SK-MEL-5 (cell line): ENCODE measurements at regions not wholly inside any gene's neighbourhood (a gene's known extent, or its start where the extent isn't known, plus 50 kb on each side); places are given as distances from the start of the nearest gene placed in this dataset.
A peak's percentile ranks its signal among the peaks of the same experiment; 100 is the strongest.

Experiments used
- DNase-seq: peaks from one replicate; pipeline ENCODE4 v3.0.0-alpha.2; 2016; ENCODE audit warnings: low read depth, low spot score
- in situ Hi-C: cut with HindIII; loops from 2 replicates; pipeline ENCODE4 v1.10.0; 2016; ENCODE audit warnings: low sequenced_read_pairs, high pct_unique_total_duplicates, low pct_unique_long_range_greater_than_20kb

DNA sequence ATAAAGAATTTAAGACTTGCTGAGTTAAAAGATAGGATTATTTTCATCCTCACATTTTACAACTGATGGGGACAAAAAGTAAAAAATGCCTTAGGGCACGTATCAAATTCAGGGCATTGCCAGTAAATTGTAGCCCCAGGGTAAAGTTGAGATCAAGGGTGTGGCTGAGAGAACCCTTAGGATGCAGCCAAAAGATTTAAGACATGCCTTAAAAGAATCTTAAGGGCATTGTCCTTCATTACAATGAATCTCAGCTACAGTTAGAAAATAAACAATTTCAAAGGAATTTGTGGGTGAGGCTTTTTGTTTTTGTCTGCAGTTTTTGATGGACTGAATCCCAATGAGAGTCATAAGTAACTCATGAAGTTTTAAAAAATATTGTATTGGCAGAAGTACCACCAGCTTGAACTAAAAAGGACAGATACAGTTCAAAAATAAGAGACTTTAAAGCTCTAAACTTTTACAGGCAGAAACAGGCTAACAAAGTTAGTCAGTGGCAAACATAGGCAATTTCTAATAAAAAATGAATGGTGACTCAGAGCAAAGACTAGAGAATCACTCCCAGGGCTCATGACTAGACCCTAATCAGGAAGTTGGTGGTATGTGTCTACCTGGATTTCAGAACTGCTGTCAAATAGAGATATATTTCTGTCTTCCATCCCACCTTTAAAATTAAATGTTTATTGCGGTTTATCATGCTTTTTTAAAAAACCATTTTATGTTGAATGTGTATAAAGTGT lies 165.1 kb upstream of the SNX7 start:
- in situ Hi-C loops: no loop called here
- DNase-seq: no peak

DNA sequence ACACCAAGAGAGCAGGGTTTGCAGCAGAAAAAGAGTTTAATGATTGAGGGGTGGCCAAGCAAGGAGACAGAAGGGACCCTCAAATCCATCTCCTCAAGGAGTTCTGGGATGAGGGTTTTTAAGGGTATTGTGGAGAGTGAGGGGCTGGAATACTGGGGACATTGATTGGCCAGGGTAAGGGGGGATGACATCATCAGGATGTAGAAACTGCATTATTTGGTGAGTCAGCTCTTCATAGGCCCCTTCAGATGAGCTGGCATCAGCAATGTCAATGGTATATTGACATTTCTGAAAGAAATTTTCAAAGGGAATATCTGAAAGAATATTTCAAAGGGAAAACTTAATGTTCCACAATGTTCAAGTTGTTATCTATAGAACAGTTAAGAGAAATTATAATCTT lies 168.1 kb upstream of the SNX7 start:
- in situ Hi-C loops: no loop called here
- no peak for DNase-seq

DNA sequence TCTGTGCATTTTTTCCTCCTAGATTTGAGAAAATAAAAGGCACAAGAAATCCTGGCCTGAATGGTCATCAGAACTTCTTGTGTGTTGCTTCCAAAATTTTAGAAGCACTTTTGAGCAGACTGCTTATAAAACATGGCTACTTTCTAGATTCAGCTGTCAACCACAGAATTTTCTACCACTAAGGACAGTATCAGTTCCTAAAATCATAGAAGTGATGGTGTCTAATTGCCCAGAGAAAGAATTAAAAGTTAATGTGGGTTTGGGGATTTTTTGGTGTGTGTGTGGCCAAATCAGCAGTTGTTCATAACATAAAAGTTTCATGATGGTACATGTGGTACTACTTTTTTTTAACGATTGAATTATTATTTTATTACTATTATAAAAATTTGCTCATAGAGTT lies 171.4 kb upstream of the SNX7 start:
- no peak for DNase-seq
- in situ Hi-C loops: no loop called here

DNA sequence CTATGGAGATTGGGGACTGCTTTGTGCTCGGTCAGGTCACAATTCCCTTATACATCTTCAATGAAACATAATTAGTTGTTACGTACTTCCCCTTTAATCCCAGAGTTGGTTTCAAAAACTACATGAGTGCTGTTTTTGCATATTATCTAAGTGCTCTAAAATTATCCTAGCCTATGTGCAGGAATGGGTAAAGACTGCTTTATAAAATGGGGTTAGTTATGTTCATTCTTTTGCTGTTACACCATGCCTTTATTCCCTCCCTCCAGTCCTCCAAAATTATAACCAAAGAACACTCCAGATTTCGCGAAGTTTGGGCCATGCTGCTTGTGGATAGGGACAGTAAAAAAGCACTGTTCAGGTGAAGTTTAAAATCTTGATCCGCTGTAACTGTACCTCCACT lies 173.9 kb upstream of the SNX7 start:
- DNase-seq: no peak
- in situ Hi-C loops: no loop called here

DNA sequence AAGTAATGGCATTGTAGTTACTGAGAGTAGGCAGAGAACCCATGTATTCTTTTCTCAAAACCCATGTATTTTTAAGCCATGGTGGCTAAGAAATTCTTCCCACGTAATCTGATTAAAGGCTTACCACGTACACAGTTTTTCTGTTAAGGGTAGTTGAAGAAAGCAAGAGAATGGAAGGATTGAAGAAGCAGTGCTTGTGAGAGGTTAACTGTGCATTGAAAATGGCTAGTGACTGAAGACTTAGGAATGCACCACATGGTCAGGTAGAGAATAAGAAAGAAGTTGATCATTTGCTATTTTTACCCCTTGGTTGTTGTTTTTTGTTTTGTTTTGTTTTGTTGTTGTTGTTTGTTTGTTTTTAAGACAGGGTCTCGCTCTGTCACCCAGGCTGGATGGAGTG lies 178.9 kb upstream of the SNX7 start:
- DNase-seq: no peak
- in situ Hi-C loops: no loop called here

DNA sequence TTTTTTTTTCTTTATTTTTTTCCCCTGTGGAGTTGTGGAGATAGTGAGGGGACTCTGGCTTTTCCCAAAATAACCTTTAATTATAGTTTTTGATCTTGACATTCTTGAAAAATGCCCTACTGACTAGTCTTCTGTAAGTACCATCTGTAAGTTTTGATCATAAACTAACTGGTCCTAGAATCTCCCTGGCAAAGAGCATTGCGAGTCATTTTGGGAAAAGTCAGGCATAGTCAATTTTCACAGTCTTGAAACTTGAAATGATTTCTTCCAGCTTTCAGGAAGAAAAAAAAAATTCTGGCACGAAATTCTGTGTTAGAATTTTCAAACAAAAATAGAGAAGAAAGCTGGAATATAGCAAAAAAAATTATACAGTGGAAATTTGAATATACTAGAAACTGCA lies 181.2 kb upstream of the SNX7 start:
- in situ Hi-C loops: no loop called here
- DNase-seq: no peak

DNA sequence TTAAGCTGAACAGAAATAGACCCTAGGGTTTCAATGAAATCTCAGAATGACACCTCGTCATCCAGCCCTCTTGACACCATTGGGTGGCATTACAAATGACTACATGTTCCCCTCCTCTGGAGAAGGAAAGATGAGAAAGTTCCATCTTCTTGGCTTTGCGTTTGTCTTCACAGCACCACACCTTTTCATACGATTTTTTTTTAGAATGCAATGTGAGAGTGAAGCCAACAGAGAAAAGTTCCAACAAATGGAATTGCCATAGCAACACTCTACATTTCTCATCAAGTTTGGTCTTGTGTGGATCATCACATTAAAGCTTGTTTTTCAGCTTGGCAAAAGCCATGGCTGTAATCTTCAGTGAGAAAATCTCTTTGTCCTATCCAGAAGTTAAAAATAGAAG lies 183.4 kb upstream of the SNX7 start:
- in situ Hi-C loops: no loop called here
- no peak for DNase-seq

DNA sequence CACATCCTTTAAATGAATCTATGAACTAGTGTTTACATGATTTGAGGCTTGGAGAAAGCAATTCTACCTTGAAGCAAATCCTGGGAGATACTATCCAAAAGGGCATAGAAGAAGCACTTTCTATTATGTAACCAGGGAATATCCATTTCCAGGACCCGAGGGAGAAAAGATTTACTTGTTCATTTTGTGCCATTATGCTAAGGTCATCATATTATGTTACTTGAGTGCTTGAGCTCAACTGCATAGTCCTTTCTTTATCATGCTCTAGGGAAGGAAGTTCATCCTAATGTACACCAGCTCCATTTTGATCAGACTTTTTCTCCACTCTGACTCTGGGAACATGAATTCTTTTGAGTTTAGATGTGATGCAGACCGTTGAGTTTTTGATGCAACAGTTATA lies 188.6 kb upstream of the SNX7 start:
- in situ Hi-C loops: no loop called here
- DNase-seq: no peak

DNA sequence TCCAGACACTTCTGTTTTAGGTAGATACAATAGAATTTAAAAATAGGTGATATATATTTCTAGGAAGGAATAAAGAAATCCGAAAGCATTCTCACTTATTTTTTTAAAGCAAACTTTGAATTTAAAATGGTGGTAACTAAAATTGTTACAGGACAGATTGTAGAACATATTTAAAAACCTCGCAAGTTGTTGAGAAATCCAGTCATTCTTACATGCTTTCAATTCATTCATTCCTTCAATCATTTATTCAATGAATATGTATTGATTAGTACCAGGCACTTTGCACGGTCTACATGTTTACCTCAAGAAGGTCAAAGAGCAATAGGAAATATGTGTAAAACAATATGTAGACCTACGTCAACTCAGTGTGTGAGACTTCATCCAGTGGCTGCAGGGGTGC lies 189.9 kb upstream of the SNX7 start:
- in situ Hi-C loops: no loop called here
- no peak for DNase-seq

DNA sequence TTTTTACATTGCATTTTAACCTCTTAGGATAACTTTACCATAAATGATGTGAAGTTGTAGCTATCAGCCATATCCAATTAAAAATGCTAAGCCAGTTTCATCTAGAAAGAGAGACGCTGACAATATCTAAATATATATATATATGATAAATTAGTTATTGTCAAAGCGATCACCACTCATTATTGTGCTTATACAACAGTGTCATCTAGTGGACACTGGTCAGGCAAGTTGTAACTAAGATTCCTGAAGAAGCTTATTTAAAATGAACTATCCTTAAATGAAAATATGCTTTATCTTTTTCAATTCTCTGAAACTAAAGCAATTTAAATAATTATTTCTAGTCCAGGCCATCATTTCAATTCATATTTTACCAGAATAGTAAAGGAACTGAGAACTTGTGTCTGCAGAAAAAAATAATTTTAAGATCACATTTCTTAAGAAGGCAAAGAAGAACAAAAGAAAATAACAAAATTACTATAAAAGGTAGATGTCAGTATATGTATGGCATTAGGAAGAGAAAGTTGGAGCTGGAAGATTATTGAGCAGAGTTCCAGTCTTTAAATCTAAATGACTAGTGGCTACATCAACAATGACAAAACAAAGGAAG lies 193.3 kb upstream of the SNX7 start:
- in situ Hi-C loops: no loop called here
- peak; percentile 55 for DNase-seq

DNA sequence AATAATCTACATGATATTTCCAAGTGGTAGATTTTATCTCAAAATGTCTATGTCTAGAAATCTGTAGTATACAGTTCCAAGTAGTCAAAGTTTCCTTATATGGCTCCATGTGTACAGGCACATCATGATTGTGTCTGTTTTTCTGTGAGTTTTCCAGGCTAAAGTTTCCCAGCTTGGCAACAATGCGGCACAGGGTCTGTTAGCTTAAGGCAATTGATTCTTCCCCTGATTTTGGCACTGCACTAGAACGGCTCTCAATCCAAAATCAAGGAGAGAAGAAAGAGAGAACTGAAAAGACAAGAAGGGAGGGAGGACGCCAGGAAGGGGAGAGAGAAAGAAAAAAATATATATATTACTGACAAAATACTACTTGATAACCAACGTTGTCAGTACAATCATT lies 193.9 kb upstream of the SNX7 start:
- in situ Hi-C loops: no loop called here
- DNase-seq: no peak

DNA sequence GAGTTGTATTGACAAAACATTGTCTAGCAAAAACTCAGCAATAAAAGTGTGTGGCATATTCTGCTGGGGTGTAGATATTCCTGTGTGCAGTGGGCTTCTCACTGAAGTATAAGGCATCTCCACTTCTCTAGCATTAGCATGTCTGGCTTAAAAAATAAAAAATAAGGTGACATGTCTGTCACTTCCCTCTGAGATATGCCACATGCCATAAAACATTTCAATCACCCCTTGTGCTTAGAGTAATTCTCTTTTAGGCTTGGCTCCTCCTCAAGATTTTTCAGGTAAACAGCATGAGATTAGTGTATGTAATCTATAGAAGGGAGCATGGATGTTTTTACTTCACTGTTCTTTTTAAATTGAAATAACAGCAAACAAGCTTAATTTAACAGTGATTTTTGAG lies 194.4 kb upstream of the SNX7 start:
- no peak for DNase-seq
- in situ Hi-C loops: no loop called here

DNA sequence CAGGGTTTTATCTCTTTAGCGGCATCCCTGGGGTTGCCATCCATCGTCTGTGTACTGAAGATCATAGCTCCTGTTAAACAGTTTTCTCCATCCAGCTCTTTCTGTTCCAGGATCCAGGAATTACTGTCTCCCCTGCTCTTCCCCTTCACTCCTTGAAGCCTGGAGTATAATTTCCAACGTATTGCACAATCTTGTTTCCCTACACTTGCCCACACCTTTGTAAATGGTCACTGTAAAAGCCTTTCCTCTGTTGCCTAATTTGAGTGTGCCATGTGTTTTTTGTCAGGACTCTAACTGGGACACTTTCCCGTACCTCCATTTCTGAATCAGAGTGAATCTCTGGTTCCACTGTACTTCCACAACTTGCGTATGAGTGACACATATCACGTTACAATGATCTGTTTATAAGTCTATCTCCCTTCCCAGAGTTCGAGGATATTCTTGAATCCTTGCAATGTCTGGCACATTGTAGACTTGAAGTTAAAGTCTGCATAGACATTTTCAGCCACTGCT lies 199.6 kb upstream of the SNX7 start:
- in situ Hi-C loops: no loop called here
- no peak for DNase-seq

DNA sequence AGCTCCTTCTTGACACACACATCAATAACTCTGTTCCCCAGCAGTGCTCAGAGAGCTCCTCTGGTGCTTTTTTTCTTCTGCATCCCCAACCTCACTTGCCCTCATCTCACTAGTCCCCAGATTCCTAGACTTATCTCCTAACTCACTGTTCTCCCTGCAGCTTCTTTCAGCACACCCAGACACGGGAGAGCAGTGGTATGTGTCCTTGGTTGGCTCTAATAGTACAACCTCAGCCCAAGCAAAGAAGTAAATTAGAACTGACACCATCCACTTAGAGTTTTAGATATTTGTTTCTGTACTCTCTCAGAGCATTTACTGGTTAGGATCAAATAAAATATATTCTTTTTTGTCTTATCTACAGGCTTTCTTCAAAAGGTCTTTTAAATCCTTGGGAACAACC lies 201.4 kb upstream of the SNX7 start:
- in situ Hi-C loops: no loop called here
- no peak for DNase-seq

DNA sequence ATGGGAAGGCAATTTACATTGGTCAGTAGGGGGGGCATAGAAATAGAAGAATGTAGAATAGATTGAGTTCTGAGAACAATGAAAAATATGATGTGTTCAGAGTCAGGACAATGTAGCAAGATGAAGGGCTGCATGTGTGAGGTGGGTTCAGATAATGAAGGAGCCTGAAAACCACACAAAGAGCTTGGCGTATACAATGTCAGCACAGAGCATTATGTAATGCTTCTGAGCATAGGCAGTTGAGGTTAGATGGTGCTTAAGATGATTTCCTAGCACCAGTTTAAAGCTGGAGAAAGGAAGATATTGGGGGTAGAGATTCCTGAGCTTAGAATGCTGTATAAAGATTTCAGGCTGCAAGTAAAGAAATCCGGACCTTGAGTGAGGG lies 202.0 kb upstream of the SNX7 start:
- in situ Hi-C loops: no loop called here

DNA sequence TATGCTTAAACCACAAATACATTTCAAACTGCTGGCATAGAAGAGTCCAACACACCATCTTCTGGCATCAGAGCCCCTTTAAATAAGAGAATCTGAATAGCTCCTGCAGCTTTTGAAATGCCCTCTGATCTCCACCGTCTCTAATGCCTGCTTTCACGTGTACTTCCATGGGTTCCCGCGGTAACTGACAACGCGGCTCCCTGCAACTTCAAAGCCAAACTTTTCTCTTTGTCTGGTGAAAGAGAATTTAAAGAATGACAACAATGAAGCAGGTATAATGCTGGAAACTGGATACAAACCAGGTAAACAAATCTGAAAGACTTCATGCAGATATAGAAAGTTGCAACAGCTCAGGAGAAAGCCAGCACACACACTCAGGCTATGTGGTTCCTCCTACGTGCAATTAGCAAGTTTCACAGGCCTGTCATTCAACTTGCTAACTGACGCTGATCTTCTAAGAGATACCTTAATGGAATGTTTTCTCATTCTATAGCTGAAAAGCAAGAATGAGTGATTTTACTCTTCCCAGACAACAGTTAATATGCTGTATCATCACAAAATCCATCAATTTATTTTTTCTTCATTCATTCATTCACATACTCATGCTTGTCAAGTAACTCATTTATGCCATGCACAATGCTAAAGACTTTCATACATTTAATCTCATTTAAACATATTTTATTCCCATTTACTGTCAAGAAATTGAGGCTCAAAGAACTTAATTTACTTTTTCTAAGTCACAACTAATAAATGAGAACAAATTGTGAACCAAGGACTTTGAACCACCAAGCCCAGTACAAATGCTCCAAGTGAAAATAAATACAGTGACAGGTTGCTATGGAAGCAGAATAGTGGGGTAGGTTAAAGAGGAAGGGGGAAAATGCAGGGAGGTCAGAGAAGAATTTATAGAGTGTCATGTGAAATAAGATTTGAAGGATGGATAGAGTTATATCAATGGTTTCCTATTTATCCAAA lies 202.7 kb upstream of the SNX7 start:
- DNase-seq: no peak
- in situ Hi-C loops: no loop called here

More for the DNA sequence above, 202.0 kb upstream of the SNX7 start:
- DNase-seq: no peak

DNA sequence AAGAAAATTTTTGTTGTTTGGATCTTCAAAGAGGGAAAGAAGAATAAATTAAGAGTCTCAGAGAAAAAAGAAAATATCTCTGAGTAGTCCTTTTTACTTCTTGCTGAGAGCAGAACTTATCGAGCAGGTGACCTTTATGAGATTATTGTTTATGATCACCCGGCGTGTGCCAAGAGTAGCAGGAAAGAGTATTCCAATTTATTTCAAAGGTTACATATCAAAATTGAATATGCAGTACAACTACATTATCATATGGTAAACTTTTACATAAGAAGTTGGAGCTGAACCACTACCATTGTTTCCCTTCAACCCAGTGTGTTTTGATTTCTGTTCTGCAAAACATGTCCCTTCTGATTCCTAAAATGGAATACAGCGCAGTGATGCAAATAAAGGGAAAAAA lies 204.3 kb upstream of the SNX7 start:
- DNase-seq: no peak
- in situ Hi-C loops: no loop called here

DNA sequence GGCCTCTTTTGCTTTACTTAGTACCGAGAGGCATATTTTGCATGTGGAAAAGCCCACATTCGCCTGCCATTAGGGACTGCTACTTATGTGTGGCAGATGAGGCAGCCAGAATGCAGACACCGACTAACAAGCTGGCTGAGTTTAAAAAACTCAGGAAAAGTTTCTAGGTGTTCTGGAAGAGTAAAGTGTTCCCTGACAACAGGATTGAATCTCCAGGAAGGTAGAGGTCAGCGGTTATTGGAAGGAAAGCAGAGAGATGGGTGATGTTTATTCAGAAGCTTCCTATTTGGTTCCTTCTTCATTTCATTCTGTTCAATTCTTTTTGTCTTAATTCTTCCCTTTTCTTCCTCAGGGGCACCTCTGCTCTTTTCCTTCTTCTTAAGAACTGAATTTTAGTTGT lies 206.9 kb upstream of the SNX7 start:
- in situ Hi-C loops: no loop called here
- DNase-seq: no peak
